ENCODE measurements at regions not wholly inside any gene's neighbourhood (a gene's known extent, or its start where the extent isn't known, plus 50 kb on each side); places are given as distances from the start of the nearest gene placed in this dataset.

GRCh38 chr10:113278664-113279063 lies 274.2 kb upstream of the HABP2 start:
- H4K20me1 ChIP-seq (ENCODE audit: insufficient read depth, low read length), result no peaks in the 10 kb centered on the region
- H3K27me3 ChIP-seq (ENCODE audit: control insufficient read depth in 2 of 2, insufficient read depth in 2 of 2, low read length in 2 of 2), result no peaks in the 10 kb centered on the region
- Mint-ChIP-seq H3K27ac (peak overlapping the region in 1 of 7 donors; percentile 2), H3K9me3 (peaks cover 9 to 28% (median 22%) of the 10 kb centered on the region in 7 donors), H3K27me3 (ENCODE audit: low read depth in 3 of 3) (peaks cover 0 to 3% (median 0%) of the 10 kb centered on the region in 3 donors), H3K4me1 (peaks cover 25% of the 10 kb centered on the region), H3K4me3 (no peak overlapping the region), H3K36me3 (peaks cover 10 to 13% of the 10 kb centered on the region in 2 donors)
- H3K9me3 ChIP-seq (replicated peaks in 1 of 2; ENCODE audit: control insufficient read depth in 1 of 2, insufficient read depth in 1 of 2, low read length in 2 of 2), result peaks cover 5 to 9% of the 10 kb centered on the region in 2 donors
- DNase-seq, result no peak
- intact Hi-C loops (cut with micrococcal nuclease), result loop anchor here (10.0 kb wide), 2 partner anchors 46 to 106 kb away; no protein-coding TSS in a partner anchor
- H3K4me1 ChIP-seq (ENCODE audit: control insufficient read depth in 1 of 2, insufficient read depth in 2 of 2, low read length in 2 of 2), result peaks cover 13 to 15% of the 10 kb centered on the region in 2 donors
- no peak overlapping the region for H3K4me3 ChIP-seq (replicated peaks in 1 of 3; ENCODE audit: low read depth in 2 of 3, low read length in 3 of 3)
- no peak overlapping the region for H3K4me2 ChIP-seq (replicated peaks; ENCODE audit: extremely low read depth, low read length, poor library complexity, severe bottlenecking)
- no peaks in the 10 kb centered on the region for H3K36me3 ChIP-seq (replicated peaks in 1 of 2; ENCODE audit: control insufficient read depth in 1 of 2, insufficient read depth in 2 of 2, low read length in 2 of 2)
- WGBS (ENCODE audit: insufficient coverage), result 83% methylated on average over 1 of the region's 3 CpGs
- H2AFZ ChIP-seq (ENCODE audit: insufficient read depth, low read depth, low read length, poor library complexity, severe bottlenecking), result no peak overlapping the region
- H3K9ac ChIP-seq (ENCODE audit: insufficient read depth, low read length, poor library complexity, severe bottlenecking), result no peak overlapping the region
- no peaks in the 10 kb centered on the region for H3K79me2 ChIP-seq (ENCODE audit: insufficient read depth, low read length)
- no peak for TF ChIP-seq CTCF (IDR thresholded peaks at IDR 0.05)
- no peak overlapping the region for H3K27ac ChIP-seq (ENCODE audit: low read depth in 1 of 2, low read length in 2 of 2)

GRCh38 chr10:113279262-113279661 lies 273.6 kb upstream of the HABP2 start:
- H3K27ac ChIP-seq (ENCODE audit: low read depth in 1 of 2, low read length in 2 of 2), result no peak overlapping the region
- H3K4me1 ChIP-seq (ENCODE audit: control insufficient read depth in 1 of 2, insufficient read depth in 2 of 2, low read length in 2 of 2), result peaks cover 7 to 9% of the 10 kb centered on the region in 2 donors
- Mint-ChIP-seq H3K27ac (no peak overlapping the region), H3K36me3 (peaks cover 10 to 13% of the 10 kb centered on the region in 2 donors), H3K27me3 (ENCODE audit: low read depth in 3 of 3) (peaks cover 0 to 3% (median 0%) of the 10 kb centered on the region in 3 donors), H3K4me1 (peaks cover 19% of the 10 kb centered on the region), H3K9me3 (peaks cover 9 to 24% (median 22%) of the 10 kb centered on the region in 7 donors), H3K4me3 (no peak overlapping the region)
- H2AFZ ChIP-seq (ENCODE audit: insufficient read depth, low read depth, low read length, poor library complexity, severe bottlenecking), result no peak overlapping the region
- no peak for DNase-seq
- H3K4me3 ChIP-seq (replicated peaks in 1 of 3; ENCODE audit: low read depth in 2 of 3, low read length in 3 of 3), result no peak overlapping the region
- WGBS (ENCODE audit: insufficient coverage), result 50% methylated on average over 2 of the region's 4 CpGs
- H3K9me3 ChIP-seq (replicated peaks in 1 of 2; ENCODE audit: control insufficient read depth in 1 of 2, insufficient read depth in 1 of 2, low read length in 2 of 2), result peaks cover 5 to 9% of the 10 kb centered on the region in 2 donors
- H4K20me1 ChIP-seq (ENCODE audit: insufficient read depth, low read length), result no peaks in the 10 kb centered on the region
- no peak overlapping the region for H3K4me2 ChIP-seq (replicated peaks; ENCODE audit: extremely low read depth, low read length, poor library complexity, severe bottlenecking)
- no peak for TF ChIP-seq CTCF (IDR thresholded peaks at IDR 0.05)
- no peaks in the 10 kb centered on the region for H3K79me2 ChIP-seq (ENCODE audit: insufficient read depth, low read length)
- H3K27me3 ChIP-seq (ENCODE audit: control insufficient read depth in 2 of 2, insufficient read depth in 2 of 2, low read length in 2 of 2), result no peaks in the 10 kb centered on the region
- H3K9ac ChIP-seq (ENCODE audit: insufficient read depth, low read length, poor library complexity, severe bottlenecking), result no peak overlapping the region
- H3K36me3 ChIP-seq (replicated peaks in 1 of 2; ENCODE audit: control insufficient read depth in 1 of 2, insufficient read depth in 2 of 2, low read length in 2 of 2), result no peaks in the 10 kb centered on the region
- intact Hi-C loops (cut with micrococcal nuclease), result loop anchor here (10.0 kb wide), 2 partner anchors 46 to 106 kb away; no protein-coding TSS in a partner anchor

All from CD14-positive monocyte (primary cell).